ENCODE measurements at regions not wholly inside any gene's neighbourhood (a gene's known extent, or its start where the extent isn't known, plus 50 kb on each side); places are given as distances from the start of the nearest gene placed in this dataset.

DNA sequence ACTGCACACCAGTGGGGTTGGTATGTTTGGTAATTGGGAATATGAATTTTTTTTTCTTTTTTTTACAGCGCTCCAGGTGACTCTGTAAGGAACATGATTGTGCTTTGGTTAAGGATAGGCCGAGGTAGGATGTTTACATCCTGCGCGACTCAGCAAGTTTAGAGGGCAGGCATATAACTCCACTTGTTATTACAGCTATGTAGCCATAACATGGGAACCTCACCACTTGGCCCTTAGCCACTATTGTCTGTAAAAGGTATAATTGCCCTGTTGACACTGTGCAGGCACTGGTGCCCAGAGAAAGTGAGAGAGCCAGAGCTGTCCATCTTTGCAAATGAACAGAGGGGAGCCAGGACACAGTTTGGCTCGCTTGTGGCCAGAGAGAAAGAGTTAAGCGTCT lies 172.9 kb downstream of the MCHR2 start:
- no peak overlapping the region for H3K4me2 ChIP-seq (ENCODE audit: low read depth, low read length)
- H3K79me2 ChIP-seq (ENCODE audit: insufficient read depth, low read length) = no peaks in the 10 kb centered on the region
- no peaks in the 10 kb centered on the region for H4K20me1 ChIP-seq (ENCODE audit: insufficient read depth, low read length)
- no peak overlapping the region for H3K4me3 ChIP-seq (replicated peaks in 1 of 3; ENCODE audit: insufficient read depth in 1 of 3, low read depth in 2 of 3, low read length in 3 of 3)
- ChIA-PET CTCF (ENCODE audit: low intra/inter-chr PET ratio, low total read pairs) (no interaction called here), POLR2A (no interaction called here)
- BruUV-seq (replicated peaks) = no TSS peak
- H3K36me3 ChIP-seq (replicated peaks in 1 of 2; ENCODE audit: control insufficient read depth in 1 of 2, insufficient read depth in 2 of 2, low read length in 2 of 2) = no peaks in the 10 kb centered on the region
- H3K9me3 ChIP-seq (ENCODE audit: low read length) = no peaks in the 10 kb centered on the region
- no peak overlapping the region for H3K9ac ChIP-seq (ENCODE audit: insufficient read depth, low read depth, low read length)
- no peak overlapping the region for H3K27ac ChIP-seq (ENCODE audit: extremely low read length, insufficient read depth, low read length)
- no peak overlapping the region for H2AFZ ChIP-seq (ENCODE audit: low read length)
- intact Hi-C loops (cut with micrococcal nuclease; ENCODE audit: unreplicated experiment) = loop anchor here (5.0 kb wide), 3 partner anchors 234 to 489 kb away; no protein-coding TSS in a partner anchor
- ATAC-seq (no peak), FAIRE-seq (no peak), DNase-seq (ENCODE audit: low spot score) (no peak)
- WGBS (ENCODE audit: low lambda C conversion rate) = 57% methylated on average over 6 of the region's 6 CpGs
- no peaks in the 10 kb centered on the region; a peak in 1 of 5 replicates for H3K27me3 ChIP-seq (ENCODE audit: control insufficient read depth in 1 of 2, insufficient read depth in 2 of 2, low read length in 2 of 2)
- peaks cover 7% of the 10 kb centered on the region for H3K4me1 ChIP-seq (ENCODE audit: insufficient read depth, low read length)
- in situ Hi-C loops (cut with HindIII; ENCODE audit: extremely low pct_ligation_motif_present, low pct_unique_long_range_greater_than_20kb) = loop anchor here (10.0 to 25.0 kb wide), 2 partner anchors 236 to 484 kb away; partner anchors contain the start of gene FAXC
- TF ChIP-seq EHMT2 (IDR thresholded peaks at IDR 0.05; ENCODE audit: borderline replicate concordance, low read depth, low read length) = no peak
- TF ChIP-seq, protein P1, sequence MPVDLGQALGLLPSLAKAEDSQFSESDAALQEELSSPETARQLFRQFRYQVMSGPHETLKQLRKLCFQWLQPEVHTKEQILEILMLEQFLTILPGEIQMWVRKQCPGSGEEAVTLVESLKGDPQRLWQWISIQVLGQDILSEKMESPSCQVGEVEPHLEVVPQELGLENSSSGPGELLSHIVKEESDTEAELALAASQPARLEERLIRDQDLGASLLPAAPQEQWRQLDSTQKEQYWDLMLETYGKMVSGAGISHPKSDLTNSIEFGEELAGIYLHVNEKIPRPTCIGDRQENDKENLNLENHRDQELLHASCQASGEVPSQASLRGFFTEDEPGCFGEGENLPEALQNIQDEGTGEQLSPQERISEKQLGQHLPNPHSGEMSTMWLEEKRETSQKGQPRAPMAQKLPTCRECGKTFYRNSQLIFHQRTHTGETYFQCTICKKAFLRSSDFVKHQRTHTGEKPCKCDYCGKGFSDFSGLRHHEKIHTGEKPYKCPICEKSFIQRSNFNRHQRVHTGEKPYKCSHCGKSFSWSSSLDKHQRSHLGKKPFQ (CRISPR knock-in tag; IDR thresholded peaks at IDR 0.05; ENCODE audit: insufficient replicate concordance) = no peak
- TF ChIP-seq PRDM10 (CRISPR knock-in tag; IDR thresholded peaks at IDR 0.05; ENCODE audit: low read depth) = no peak
- TF ChIP-seq CREB1 (IDR thresholded peaks at IDR 0.05) = no peak
- TF ChIP-seq CREB1 (CRISPR knock-in tag; IDR thresholded peaks at IDR 0.05) = no peak
- TF ChIP-seq ZIK1 (CRISPR knock-in tag; IDR thresholded peaks at IDR 0.05; ENCODE audit: borderline replicate concordance, low read depth) = no peak
- TF ChIP-seq SAP130 (CRISPR knock-in tag; IDR thresholded peaks at IDR 0.05; ENCODE audit: low read depth) = no peak
- no peak for TF ChIP-seq AGO1 (IDR thresholded peaks at IDR 0.05; ENCODE audit: low read depth, low read length, poor library complexity, severe bottlenecking)
- no peak for TF ChIP-seq ONECUT2 (CRISPR knock-in tag; IDR thresholded peaks at IDR 0.05)
- no peak for TF ChIP-seq ZNF781 (CRISPR knock-in tag; IDR thresholded peaks at IDR 0.05; ENCODE audit: borderline replicate concordance, not compliant biosample characterization)
- TF ChIP-seq, protein P2, sequence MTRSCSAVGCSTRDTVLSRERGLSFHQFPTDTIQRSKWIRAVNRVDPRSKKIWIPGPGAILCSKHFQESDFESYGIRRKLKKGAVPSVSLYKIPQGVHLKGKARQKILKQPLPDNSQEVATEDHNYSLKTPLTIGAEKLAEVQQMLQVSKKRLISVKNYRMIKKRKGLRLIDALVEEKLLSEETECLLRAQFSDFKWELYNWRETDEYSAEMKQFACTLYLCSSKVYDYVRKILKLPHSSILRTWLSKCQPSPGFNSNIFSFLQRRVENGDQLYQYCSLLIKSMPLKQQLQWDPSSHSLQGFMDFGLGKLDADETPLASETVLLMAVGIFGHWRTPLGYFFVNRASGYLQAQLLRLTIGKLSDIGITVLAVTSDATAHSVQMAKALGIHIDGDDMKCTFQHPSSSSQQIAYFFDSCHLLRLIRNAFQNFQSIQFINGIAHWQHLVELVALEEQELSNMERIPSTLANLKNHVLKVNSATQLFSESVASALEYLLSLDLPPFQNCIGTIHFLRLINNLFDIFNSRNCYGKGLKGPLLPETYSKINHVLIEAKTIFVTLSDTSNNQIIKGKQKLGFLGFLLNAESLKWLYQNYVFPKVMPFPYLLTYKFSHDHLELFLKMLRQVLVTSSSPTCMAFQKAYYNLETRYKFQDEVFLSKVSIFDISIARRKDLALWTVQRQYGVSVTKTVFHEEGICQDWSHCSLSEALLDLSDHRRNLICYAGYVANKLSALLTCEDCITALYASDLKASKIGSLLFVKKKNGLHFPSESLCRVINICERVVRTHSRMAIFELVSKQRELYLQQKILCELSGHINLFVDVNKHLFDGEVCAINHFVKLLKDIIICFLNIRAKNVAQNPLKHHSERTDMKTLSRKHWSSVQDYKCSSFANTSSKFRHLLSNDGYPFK (CRISPR knock-in tag; IDR thresholded peaks at IDR 0.05; ENCODE audit: borderline replicate concordance) = no peak
- no peak for TF ChIP-seq ZNF10 (CRISPR knock-in tag; IDR thresholded peaks at IDR 0.05; ENCODE audit: borderline replicate concordance, low read depth)
- TF ChIP-seq ZNF629 (CRISPR knock-in tag; conservative IDR thresholded peaks at IDR 0.05) = no peak
- TF ChIP-seq KLF15 (CRISPR knock-in tag; IDR thresholded peaks at IDR 0.05; ENCODE audit: borderline replicate concordance) = no peak
- TF ChIP-seq RARA (CRISPR knock-in tag; IDR thresholded peaks at IDR 0.05) = no peak
- TF ChIP-seq ZNF703 (CRISPR knock-in tag; IDR thresholded peaks at IDR 0.05; ENCODE audit: borderline replicate concordance) = no peak
- no peak for TF ChIP-seq ZNF414 (CRISPR knock-in tag; IDR thresholded peaks at IDR 0.05)
